HEK293 (cell line): ENCODE measurements at regions not wholly inside any gene's neighbourhood (a gene's known extent, or its start where the extent isn't known, plus 50 kb on each side); places are given as distances from the start of the nearest gene placed in this dataset.
A peak's percentile ranks its signal among the peaks of the same experiment; 100 is the strongest.

ENCODE experiments used
- GLIS1 ChIP-seq: fragments of 450-650 bp; formaldehyde crosslinking; IDR thresholded peaks from 2 replicates; pipeline ENCODE4 v1.5.1; 2016; ENCODE audit warnings: missing biosample characterization, missing genetic modification characterization
- HIC1 ChIP-seq: fragments of 450-650 bp; formaldehyde crosslinking; IDR thresholded peaks from 2 replicates; pipeline ENCODE4 v1.5.1; 2016; ENCODE audit warnings: missing biosample characterization, missing genetic modification characterization
- IKZF3 ChIP-seq: fragments of 450-650 bp; IDR thresholded peaks from 2 replicates; pipeline ENCODE4 v1.5.0; 2018; ENCODE audit warnings: missing biosample characterization, mild to moderate bottlenecking, missing genetic modification characterization, moderate library complexity
- MYNN ChIP-seq: fragments of 450-650 bp; formaldehyde crosslinking; IDR thresholded peaks from 2 replicates; pipeline ENCODE4 v1.5.1; 2016; ENCODE audit warnings: missing biosample characterization, missing genetic modification characterization, borderline replicate concordance
- MZF1 ChIP-seq: fragments of 450-650 bp; formaldehyde crosslinking; IDR thresholded peaks from 2 replicates; pipeline ENCODE4 v1.5.1; 2017; ENCODE audit warnings: missing biosample characterization, missing genetic modification characterization, borderline replicate concordance
- OSR2 ChIP-seq: fragments of 450-650 bp; formaldehyde crosslinking; IDR thresholded peaks from 2 replicates; pipeline ENCODE4 v1.5.1; 2016; ENCODE audit warnings: missing biosample characterization, missing genetic modification characterization
- PRDM6 ChIP-seq: fragments of 450-650 bp; formaldehyde crosslinking; IDR thresholded peaks from 2 replicates; pipeline ENCODE4 v1.5.1; 2017; ENCODE audit warnings: missing biosample characterization, missing genetic modification characterization
- TCF7L2 ChIP-seq: IDR thresholded peaks from 2 replicates; pipeline ENCODE4 v1.6.1; 2011; ENCODE audit warnings: low read depth, mild to moderate bottlenecking, inconsistent platforms, low read length, moderate library complexity, borderline replicate concordance
- WT1 ChIP-seq: fragments of 450-650 bp; formaldehyde crosslinking; IDR thresholded peaks from 2 replicates; pipeline ENCODE4 v1.5.1; 2016; ENCODE audit warnings: missing biosample characterization, missing genetic modification characterization
- ZFP37 ChIP-seq: fragments of 450-650 bp; formaldehyde crosslinking; IDR thresholded peaks from 2 replicates; pipeline ENCODE4 v1.5.1; 2016; ENCODE audit warnings: missing biosample characterization, missing genetic modification characterization
- ZNF148 ChIP-seq: fragments of 450-650 bp; formaldehyde crosslinking; IDR thresholded peaks from 2 replicates; pipeline ENCODE4 v1.5.0; 2017; ENCODE audit warnings: missing biosample characterization, missing genetic modification characterization, borderline replicate concordance
- ZNF211 ChIP-seq: fragments of 450-650 bp; formaldehyde crosslinking; IDR thresholded peaks from 2 replicates; pipeline ENCODE4 v1.5.1; 2016; ENCODE audit warnings: low read depth, missing biosample characterization, missing genetic modification characterization
- ZNF248 ChIP-seq: fragments of 450-650 bp; formaldehyde crosslinking; IDR thresholded peaks from 2 replicates; pipeline ENCODE4 v1.5.1; 2017; ENCODE audit warnings: missing biosample characterization, missing genetic modification characterization
- ZNF335 ChIP-seq: fragments of 450-650 bp; formaldehyde crosslinking; conservative IDR thresholded peaks from 2 replicates; pipeline ENCODE4 v1.5.1; 2016; ENCODE audit warnings: missing biosample characterization, missing genetic modification characterization
- ZNF394 ChIP-seq: fragments of 450-650 bp; formaldehyde crosslinking; IDR thresholded peaks from 2 replicates; pipeline ENCODE4 v1.5.1; 2016; ENCODE audit warnings: missing biosample characterization, missing genetic modification characterization, mild to moderate bottlenecking, moderate library complexity, borderline replicate concordance
- ZNF449 ChIP-seq: fragments of 450-650 bp; formaldehyde crosslinking; IDR thresholded peaks from 2 replicates; pipeline ENCODE4 v1.5.1; 2017; ENCODE audit warnings: missing biosample characterization, mild to moderate bottlenecking, missing genetic modification characterization, moderate library complexity
- ZNF48 ChIP-seq: fragments of 450-650 bp; formaldehyde crosslinking; IDR thresholded peaks from 2 replicates; pipeline ENCODE4 v1.5.1; 2016; ENCODE audit warnings: missing biosample characterization, missing genetic modification characterization
- ZNF521 ChIP-seq: fragments of 450-650 bp; formaldehyde crosslinking; IDR thresholded peaks from 2 replicates; pipeline ENCODE4 v1.5.1; 2017; ENCODE audit warnings: missing biosample characterization, mild to moderate bottlenecking, missing genetic modification characterization
- ZNF558 ChIP-seq: fragments of 450-650 bp; formaldehyde crosslinking; IDR thresholded peaks from 2 replicates; pipeline ENCODE4 v1.5.1; 2016; ENCODE audit warnings: missing biosample characterization, missing genetic modification characterization
- ZNF560 ChIP-seq: fragments of 450-650 bp; formaldehyde crosslinking; IDR thresholded peaks from 2 replicates; pipeline ENCODE4 v1.5.1; 2017; ENCODE audit warnings: missing biosample characterization, missing genetic modification characterization, borderline replicate concordance
- ZNF585B ChIP-seq: fragments of 450-650 bp; formaldehyde crosslinking; IDR thresholded peaks from 2 replicates; pipeline ENCODE4 v1.5.1; 2016; ENCODE audit warnings: missing biosample characterization, missing genetic modification characterization
- ZNF747 ChIP-seq: fragments of 450-650 bp; formaldehyde crosslinking; IDR thresholded peaks from 2 replicates; pipeline ENCODE4 v1.5.1; 2016; ENCODE audit warnings: missing biosample characterization, missing genetic modification characterization
- ZNF76 ChIP-seq: fragments of 450-650 bp; formaldehyde crosslinking; IDR thresholded peaks from 2 replicates; pipeline ENCODE4; 2016; ENCODE audit warnings: low read depth, missing biosample characterization, missing genetic modification characterization, borderline replicate concordance
- ZNF768 ChIP-seq: fragments of 450-650 bp; formaldehyde crosslinking; IDR thresholded peaks from 2 replicates; pipeline ENCODE4 v1.5.1; 2018; ENCODE audit warnings: missing biosample characterization, mild to moderate bottlenecking, missing genetic modification characterization
- ZNF785 ChIP-seq: fragments of 450-650 bp; formaldehyde crosslinking; IDR thresholded peaks from 2 replicates; pipeline ENCODE4 v1.5.1; 2016; ENCODE audit warnings: missing biosample characterization, missing genetic modification characterization
- ZSCAN30 ChIP-seq: fragments of 450-650 bp; IDR thresholded peaks from 2 replicates; pipeline ENCODE4 v1.5.1; 2018; ENCODE audit warnings: missing biosample characterization, mild to moderate bottlenecking, missing genetic modification characterization, moderate library complexity
- TF ChIP-seq, protein P1 (sequence below): fragments of 450-650 bp; formaldehyde crosslinking; IDR thresholded peaks from 2 replicates; pipeline ENCODE4 v1.5.1; 2016; ENCODE audit warnings: missing biosample characterization, missing genetic modification characterization
- TF ChIP-seq, protein P2 (sequence below): fragments of 450-650 bp; formaldehyde crosslinking; IDR thresholded peaks from 2 replicates; pipeline ENCODE4 v1.5.1; 2016; ENCODE audit warnings: missing biosample characterization, missing genetic modification characterization
- TF ChIP-seq, protein P3 (sequence below): fragments of 450-650 bp; formaldehyde crosslinking; IDR thresholded peaks from 2 replicates; pipeline ENCODE4 v1.5.1; 2017; ENCODE audit warnings: missing biosample characterization, missing genetic modification characterization

- TF ChIP-seq MZF1 (tag by site-specific recombination) (no peak), WT1 (tag by site-specific recombination) (no peak), ZNF558 (tag by site-specific recombination) (no peak), MYNN (no peak), ZNF335 (tag by site-specific recombination) (no peak), PRDM6 (tag by site-specific recombination) (peak; percentile 77), HIC1 (tag by site-specific recombination) (no peak), ZNF76 (no peak), ZNF148 (tag by site-specific recombination) (no peak), ZNF248 (tag by site-specific recombination) (no peak), ZNF785 (tag by site-specific recombination) (no peak), IKZF3 (tag by site-specific recombination) (peak; percentile 52), TCF7L2 (peak; percentile 76), ZFP37 (tag by site-specific recombination) (no peak), ZNF560 (no peak), ZNF768 (no peak), ZNF521 (tag by site-specific recombination) (no peak), OSR2 (peak; percentile 77), GLIS1 (peak; percentile 93), ZNF449 (tag by site-specific recombination) (no peak), ZNF211 (tag by site-specific recombination) (no peak), ZNF394 (tag by site-specific recombination) (no peak), ZNF747 (no peak), ZSCAN30 (tag by site-specific recombination) (no peak), ZNF48 (no peak), ZNF585B (tag by site-specific recombination) (no peak)
- TF ChIP-seq, protein P1, sequence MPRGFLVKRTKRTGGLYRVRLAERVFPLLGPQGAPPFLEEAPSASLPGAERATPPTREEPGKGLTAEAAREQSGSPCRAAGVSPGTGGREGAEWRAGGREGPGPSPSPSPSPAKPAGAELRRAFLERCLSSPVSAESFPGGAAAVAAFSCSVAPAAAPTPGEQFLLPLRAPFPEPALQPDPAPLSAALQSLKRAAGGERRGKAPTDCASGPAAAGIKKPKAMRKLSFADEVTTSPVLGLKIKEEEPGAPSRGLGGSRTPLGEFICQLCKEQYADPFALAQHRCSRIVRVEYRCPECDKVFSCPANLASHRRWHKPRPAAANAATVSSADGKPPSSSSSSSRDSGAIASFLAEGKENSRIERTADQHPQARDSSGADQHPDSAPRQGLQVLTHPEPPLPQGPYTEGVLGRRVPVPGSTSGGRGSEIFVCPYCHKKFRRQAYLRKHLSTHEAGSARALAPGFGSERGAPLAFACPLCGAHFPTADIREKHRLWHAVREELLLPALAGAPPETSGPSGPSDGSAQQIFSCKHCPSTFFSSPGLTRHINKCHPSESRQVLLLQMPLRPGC (tag by site-specific recombination) = no peak
- TF ChIP-seq, protein P2, sequence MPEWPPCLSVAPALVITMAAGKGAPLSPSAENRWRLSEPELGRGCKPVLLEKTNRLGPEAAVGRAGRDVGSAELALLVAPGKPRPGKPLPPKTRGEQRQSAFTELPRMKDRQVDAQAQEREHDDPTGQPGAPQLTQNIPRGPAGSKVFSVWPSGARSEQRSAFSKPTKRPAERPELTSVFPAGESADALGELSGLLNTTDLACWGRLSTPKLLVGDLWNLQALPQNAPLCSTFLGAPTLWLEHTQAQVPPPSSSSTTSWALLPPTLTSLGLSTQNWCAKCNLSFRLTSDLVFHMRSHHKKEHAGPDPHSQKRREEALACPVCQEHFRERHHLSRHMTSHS = no peak
- TF ChIP-seq, protein P3, sequence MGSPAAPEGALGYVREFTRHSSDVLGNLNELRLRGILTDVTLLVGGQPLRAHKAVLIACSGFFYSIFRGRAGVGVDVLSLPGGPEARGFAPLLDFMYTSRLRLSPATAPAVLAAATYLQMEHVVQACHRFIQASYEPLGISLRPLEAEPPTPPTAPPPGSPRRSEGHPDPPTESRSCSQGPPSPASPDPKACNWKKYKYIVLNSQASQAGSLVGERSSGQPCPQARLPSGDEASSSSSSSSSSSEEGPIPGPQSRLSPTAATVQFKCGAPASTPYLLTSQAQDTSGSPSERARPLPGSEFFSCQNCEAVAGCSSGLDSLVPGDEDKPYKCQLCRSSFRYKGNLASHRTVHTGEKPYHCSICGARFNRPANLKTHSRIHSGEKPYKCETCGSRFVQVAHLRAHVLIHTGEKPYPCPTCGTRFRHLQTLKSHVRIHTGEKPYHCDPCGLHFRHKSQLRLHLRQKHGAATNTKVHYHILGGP (tag by site-specific recombination) = no peak
Observed at GRCh38 chr17:65365169-65365568, 196.3 kb downstream of the AXIN2 start (continued).
